T-helper 2 cell treated with Interferon-gamma antibody and Interleukin-4, amounts not matched to agents 100 ng/mL and 5 ng/mL, for 36 hours (primary cell): ENCODE measurements at regions not wholly inside any gene's neighbourhood (a gene's known extent, or its start where the extent isn't known, plus 50 kb on each side); places are given as distances from the start of the nearest gene placed in this dataset.

Source experiments
- intact Hi-C: fragments of 100-400 bp; cut with micrococcal nuclease; formaldehyde crosslinking; loops from one replicate; pipeline ENCODE4 v1.15.1; 2023

DNA sequence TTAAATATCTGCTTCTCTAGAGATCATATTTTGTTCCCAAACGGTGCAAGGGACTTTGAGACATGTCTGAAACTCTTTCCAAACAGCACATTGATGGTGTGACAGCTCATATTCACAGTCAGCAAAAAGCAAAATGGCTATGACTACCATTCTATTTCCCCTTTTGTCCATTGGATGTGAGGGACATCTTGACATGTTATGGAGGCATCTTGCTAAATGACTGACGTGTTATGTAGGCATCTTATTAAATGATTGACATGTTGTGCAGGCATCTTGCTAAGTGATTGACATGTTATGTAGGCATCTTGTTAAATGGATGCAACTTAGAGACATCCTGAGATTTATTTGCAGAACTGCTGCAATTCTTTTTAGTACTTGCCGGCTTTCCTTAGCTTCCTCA, 255.8 kb downstream of the DLL1 start:
- intact Hi-C loops: no loop called here

DNA sequence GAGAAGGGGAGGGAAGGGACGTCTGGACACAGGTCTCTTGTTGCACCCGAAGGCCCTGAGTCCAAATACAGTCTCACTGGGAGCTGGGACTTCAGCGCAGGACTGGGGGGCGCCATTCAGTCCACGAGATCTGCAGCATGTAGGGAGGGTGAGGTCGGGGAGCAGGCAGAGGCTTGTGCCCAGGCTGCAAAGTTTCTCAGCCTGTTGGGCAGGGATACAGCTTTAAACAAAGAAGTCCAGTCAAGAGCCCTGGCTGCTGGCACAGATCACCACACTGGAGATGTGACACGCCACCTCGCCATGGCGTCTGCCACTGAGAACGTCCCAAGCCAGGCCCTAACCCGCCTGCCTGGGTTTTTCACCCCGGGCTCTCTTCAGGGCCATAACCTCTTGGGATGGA, 256.6 kb downstream of the DLL1 start:
- intact Hi-C loops: no loop called here

DNA sequence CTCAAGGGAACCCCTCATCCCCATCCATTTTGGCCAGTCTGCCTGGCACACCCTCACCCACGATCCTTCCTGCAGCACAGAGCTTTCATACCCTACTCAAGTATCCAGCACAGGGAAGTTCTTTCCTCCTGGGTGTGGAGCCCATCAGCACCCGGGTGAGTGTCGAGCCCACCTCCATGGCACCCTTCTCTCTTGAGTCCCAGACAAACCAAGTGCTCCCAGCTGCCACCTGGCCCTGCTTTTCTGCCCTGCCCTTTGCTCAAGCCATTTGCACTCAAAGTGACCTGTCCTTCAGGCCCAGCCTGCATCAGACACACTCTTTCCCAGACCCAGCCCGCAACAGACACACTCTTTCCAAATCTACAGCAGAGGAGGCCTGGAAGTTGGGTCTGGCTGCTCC, 257.2 kb downstream of the DLL1 start:
- intact Hi-C loops: no loop called here

DNA sequence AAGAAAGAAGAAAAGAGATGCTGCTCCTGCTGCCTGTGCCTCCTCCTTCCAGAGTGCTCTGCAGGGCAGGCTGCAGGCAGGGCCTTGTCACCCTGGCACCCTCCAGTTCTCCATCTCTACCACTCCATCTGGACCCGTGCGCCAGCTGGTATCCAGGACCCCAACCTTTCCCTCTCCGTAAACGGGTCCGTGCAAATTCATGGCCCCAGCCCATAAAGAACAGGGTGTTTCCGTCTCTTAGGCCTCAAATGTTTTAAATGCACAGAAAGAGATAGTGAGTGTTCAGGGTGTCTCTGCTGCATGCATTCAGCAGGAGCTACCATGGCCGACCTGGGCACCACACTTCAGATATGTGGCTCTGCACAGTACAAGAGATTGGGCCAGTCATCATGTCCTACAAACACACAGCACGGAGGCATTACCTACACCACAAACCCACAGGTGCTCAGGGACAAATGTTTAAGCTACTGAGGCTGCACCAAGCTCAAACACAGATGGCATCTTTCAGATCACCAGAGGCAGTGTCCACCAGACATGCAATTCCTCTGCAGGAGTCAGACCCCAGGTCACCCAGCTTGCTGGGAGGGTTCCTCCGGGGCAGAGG, 258.1 kb downstream of the DLL1 start:
- intact Hi-C loops: no loop called here

DNA sequence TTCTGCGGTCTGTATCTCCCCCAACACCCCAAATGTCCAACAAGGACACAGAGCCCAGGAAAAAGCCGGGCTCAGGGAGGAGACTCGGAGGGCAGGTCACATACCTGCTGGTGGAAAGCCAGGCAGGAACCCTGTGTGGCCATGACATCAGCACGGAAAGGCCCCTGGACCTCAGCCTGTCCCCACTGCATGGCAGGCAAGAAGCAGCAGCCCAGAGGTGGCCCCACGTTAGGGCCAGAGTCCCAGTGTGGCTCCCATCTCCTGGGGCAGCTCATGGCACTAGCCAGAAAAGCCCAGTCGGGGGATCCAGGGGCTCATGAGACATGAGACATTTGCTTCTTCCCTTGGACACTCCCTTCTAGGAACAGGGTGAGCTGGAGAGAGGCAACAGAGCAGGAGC, 258.7 kb downstream of the DLL1 start:
- intact Hi-C loops: no loop called here

DNA sequence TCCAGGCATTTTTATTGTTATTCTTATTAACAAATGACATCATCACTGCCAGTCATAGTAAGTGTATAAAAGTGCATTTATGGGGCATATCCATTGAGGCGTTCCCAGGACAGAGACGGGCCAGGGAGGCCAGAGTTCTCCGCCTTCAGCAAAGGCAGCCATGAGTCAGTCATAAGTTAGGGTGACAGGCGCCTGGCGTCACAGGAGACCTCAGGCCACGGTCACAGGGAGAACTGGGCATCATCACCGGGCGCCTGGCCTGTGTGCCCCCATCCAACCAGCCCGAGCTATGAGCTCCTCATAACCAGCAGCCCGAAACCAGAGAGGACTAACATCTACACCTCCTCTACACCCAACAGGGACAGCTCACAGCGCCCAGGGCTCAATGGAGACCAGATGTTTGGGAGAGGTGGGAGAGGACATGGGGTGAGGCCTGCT, 259.2 kb downstream of the DLL1 start:
- intact Hi-C loops: no loop called here

DNA sequence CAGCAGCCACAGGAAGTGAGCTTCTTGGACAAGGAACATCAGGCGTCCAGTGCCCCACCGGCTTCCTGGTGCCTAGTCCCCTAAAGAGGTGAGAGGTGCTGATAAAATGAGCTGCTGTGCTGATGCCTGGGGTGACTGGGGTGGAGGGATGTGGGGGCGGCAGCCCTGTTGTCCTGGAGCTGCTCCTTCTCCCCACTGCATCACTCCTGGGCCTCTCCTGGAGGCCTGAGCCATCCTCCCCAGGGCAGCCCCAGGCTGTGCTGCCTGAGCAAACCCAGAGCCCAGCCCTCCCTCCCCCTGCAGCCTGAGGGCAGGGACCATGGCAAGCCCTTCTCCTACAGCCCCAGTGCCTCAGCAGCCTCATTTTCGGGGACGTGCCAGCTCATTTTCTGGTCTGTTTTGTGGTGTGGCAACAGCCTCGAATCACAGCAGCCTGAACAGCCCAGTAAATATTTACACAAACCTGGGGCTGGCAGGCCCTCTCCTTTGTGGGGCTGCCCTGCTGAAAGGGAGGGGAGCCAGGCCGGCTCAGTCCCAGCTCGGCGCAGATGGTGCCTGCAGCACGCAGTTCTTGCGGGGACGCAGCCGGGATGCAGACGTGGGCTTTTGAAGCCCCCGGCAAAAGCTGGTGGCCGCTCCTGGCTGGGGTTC, 259.9 kb downstream of the DLL1 start:
- intact Hi-C loops: no loop called here

DNA sequence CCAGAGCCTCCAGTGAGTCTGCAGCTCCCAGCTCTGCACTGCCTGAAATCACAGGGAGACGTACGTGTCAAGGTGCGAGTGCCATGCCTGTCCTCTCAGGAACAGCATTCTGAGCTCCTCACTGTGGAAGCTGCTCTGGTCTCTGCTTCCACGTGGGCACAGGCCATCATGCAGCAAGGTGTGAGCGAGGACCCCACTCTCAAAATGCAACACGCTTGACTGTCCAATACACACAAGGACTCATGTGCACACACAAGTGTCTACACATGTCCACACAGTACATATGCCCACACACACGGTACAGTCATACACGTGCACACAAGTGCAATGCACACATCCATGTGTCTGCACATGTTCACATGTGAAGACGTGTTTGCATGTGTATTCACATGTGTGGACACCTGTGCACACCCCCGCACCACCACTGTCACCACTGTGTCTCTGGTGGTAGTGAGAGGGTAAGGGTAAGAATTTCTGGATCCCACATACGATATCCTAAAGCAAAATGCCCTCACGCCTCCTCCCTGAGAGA, 260.5 kb downstream of the DLL1 start:
- intact Hi-C loops: no loop called here

DNA sequence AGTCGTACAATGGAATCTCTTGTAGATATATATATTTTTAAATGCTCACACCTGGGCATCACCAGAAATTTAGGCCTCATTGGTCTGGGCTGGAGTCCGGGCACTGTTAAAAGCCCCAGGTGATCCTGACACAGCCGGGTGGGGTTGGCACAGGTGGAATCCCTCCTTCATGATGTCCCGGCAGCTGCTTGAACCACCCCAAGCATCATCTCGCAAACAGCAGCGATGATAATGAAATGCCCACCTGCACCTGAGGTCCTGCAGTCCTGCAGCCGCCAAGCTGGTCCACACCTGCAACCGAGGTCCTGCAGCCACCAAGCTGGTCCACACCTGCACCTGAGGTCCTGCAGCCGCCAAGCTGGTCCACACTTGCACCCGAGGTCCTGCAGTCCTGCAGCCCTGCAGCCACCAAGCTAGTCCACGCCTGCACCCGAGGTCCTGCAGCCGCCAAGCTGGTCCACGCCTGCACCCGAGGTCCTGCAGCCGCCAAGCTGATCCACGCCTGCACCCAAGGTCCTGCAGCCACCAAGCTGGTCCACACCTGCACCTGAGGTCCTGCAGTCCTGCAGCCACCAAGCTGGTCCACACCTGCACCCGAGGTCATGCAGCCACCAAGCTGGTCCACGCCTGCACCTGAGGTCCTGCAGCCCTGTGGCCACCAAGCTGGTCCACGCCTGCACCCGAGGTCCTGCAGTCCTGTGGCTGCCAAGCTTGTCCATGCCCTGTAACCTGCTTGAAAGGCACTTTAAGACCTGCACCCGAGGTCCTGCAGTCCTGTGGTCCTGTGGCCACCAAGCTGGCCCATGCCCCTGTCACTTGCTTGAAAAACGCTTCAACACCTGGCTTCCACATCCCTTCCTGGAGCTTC, 261.2 kb downstream of the DLL1 start:
- intact Hi-C loops: no loop called here

DNA sequence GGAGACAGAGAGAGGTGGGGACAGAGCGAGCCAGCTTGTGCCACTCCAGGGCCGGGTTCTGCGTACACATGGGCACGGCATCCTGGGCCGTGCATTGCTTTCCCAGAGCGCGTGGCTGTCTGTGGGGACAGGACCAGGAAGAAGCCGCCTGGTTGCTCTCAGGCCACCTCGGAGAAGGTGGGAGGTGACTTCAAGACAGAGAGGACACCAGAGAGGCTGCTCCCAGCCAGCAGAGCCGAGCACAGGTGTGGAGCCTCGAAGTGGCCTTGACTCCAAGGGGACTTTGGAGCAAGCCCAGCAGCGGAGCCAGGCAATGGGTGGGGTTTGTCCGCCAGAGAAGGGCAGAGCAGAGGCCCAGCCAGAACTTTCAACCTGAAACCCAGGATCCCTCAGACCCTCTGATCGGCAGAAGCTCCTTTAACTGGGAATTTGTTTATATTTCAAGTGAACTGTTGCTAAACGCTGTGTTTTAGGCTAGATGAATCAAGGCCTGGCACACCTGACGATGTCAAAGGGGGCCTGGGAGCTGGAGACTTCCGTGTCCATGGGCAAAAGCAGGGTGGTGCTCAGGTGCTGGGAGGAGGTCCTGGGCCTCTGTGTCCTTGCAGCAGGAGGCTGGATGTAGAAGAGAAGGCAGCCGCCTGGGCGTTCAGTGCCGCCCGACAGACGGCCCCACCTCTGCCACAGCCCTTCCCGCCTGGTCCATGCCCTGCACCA, 262.1 kb downstream of the DLL1 start:
- intact Hi-C loops: no loop called here

DNA sequence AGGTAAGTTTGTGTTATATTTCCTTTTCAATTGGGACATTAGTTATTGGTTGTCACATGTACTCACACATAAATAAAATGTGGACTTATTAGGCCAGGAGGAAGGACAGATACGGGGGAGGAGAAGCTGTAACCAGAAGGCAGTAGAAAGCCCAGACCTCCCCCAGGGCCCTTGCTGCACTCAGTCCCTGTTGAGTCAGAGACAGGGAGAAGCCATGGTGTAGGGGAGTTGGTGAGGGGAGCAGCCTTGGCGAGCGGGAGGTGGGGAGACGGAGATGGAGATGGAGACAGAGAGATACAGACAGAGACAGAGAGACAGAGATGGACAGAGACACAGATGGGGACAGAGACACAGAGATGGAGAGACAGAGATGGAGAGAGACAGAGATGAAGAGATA, 263.2 kb downstream of the DLL1 start:
- intact Hi-C loops: no loop called here

DNA sequence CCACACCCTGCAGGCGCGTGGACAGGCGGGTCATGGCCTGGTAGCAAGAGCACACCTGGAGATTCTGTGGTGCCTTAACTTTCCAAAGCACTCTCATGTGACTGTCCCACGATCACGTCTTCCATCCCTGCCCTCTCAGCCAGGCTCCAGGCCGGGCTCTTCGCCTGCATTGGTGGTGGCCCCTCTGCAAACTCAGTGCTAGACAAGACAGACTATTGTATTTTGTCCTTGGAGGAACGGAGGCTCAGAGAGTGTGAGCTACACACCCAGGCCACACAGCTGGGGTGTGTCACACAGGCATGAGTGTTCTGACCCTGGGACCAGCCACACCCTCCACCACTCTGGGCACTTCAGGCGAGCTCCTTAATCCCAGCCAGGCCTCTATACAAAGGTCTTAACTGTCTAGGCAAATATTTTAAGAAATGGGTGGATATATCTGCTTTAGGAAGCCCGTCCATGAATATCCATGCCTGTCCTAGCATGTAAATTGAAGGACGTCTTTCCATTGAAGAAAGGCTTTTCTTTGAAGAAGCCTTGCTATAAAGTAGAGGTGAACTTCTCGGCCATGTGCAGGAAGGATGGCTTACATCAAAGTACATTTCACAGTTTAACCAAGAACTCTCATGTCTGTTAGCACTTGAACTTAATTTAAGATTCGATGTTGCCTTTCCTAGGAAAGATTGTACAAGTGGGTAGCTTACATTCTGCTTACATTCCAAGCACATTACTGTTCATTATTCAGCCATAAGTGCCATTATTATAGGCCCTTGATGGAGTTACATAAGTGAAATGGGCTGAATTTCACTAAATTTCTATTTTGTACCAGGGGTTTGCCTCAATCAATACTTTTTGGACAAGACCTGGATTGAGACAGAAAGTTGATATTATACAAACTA, 263.9 kb downstream of the DLL1 start:
- intact Hi-C loops: no loop called here

DNA sequence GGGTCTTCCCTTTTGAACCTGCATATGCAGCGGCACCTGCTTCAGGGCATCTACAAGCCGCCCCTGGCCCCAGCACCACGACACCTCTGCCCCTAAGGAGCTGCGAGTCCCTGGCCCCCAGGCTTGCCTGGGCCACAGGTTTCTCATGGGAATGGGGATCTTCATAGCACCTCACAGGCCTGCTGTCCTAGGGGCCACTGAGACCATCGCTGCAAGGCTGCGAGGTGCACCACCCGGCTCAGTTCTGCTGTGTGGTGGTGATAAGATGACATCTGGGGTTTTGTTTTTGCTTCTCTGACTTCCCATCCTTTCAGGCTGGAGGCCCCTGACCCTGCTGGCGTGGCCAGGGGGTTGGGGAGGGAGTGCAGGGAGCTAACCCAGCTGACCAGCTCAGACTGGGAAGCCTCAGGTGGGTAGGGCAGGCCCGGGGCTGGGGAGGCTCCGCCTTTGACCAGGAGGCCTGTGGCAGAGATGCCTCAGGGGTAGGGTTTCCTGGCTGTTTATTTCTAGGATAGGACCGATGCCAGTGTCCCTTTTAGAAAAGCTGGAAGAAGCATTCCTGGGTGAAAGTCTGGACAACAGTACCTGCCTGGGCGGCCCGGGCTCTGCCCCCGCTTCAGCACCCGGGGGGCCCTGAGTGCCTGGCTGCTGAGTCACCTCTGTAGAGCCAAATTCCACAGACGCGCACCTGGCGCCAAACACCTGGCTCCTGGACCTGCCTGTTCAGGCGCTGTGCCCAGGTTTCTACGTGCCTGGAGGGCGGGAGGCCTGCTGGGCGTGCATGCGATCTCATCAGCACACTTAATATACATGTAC, 264.7 kb downstream of the DLL1 start:
- intact Hi-C loops: no loop called here

DNA sequence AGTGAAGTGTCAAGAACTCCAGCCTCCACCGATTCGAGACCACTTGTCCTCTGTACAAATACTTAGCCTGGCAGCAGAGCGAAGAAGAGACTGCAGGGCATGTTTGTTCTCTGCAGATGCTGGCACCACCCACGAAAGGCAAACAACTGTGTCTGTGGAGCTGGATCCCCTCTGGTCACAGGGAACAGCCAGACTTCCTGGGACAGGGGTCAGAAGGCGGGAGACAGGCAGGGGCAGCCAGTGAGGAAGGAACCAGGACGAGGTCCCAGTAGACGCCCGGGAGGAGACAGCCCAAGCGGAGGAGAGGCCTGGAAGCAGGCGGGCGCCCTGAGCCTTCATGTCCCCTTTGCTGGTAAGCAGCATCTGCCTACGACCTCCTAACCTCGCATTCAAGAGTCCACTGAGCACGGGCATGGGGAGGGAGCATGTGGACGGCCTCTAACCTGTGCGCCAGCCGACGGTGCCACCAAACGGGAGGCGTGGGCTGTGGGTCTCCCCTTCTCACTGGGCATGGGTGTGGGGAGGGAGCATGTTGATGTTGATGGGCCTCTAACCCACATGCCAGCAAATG, 265.5 kb downstream of the DLL1 start:
- intact Hi-C loops: no loop called here

DNA sequence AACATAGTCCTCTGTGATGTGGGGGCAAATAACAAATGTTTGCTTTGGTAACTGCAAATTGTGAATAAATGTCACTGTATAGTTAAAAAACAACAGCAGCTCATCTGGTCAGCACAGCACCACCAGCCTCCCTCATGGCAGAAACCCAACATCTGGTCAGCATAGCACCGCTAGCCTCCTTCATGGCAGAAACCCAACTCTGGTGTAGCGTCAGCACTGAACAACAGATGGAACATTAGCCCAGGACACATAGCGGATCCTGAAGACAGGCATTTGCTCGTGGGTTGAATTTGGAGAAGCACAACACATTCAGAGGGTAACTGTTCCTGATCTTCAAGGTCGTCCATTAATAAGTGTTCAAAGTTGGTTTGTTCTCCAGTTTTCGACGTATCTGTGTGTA, 265.9 kb downstream of the DLL1 start:
- intact Hi-C loops: no loop called here

DNA sequence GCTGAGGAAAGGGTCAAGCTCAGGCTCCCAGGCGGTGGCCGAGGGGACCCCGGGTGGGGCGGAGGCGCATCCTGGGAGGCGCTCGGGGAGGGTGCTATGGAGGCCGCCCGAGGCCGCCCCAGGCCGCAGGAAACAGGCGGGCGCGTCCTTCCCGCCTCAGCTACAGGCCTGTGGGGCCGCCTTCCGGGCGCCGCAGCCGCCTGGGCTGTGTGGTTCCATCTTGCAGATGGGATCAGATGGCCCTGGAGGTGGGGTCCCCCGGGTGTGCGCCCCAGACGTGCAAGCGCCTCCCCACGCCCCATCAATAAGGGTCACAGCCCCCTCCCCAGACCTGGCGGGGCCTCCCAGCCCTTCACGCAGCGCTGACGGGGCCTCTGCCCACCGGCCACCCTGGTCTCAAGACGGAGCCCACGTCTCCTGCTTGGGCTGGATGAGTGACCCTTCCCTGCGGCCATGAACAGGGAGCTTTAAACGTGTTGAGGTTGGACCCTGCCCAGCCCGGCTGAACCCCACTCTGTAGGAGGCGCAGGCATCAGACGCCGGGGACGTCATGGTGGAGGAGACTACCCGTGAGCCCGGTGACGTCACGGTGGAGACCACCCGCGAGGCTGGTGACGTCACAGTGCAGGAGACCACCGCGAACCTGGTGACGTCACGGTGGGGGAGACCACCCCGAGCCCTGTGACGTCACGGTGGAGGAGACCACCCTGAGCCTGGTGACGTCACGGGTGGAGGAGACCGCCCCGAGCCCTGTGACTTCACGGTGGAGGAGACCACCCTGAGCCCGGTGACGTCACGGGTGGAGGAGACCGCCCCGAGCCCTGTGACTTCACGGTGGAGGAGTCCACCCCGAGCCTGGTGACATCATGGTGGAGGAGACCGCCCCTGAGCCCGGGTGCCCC, 267.0 kb downstream of the DLL1 start:
- intact Hi-C loops: no loop called here

DNA sequence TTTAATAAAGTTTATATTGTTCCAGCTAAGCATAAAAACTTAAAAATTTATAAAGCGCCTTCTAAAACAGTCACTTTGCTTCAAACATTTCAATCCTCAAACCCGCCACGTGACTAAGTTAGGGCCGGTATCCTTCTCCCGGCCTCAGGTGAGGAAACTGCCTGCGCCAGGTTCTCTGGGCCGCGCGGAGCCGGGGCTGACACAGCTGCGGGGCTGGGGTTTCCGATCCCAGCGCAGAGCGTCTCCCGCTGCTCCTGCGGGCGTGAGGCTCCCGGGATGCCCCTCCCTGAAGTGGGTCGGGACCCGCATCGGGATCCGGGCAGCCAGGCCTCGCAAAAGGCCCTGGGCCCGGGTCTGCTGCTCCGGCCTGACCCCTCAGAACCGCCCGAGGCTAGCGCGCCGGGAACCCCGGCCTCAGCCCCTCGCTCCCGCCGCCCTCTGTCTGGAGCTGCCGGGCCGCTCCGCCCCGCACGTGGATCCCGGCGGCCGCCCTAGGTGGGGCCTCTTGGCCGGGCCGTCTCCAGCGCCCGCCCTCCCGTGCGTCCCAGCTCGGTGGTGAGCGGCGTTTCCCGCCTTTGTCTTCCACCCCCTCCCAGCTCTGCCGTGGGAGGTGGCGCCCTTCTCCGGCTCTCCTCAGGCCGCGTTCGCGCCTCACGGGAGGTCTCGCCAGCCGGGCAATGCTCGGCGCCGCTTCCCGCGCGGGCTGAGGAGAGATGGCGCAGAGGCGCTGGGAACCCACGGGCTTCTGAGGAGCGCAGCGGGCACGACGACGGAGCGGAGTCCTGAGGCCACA, 267.9 kb downstream of the DLL1 start:
- intact Hi-C loops: no loop called here
